ENCODE measurements at regions not wholly inside any gene's neighbourhood (a gene's known extent, or its start where the extent isn't known, plus 50 kb on each side); places are given as distances from the start of the nearest gene placed in this dataset.
A peak's percentile ranks its signal among the peaks of the same experiment; 100 is the strongest.

DNA sequence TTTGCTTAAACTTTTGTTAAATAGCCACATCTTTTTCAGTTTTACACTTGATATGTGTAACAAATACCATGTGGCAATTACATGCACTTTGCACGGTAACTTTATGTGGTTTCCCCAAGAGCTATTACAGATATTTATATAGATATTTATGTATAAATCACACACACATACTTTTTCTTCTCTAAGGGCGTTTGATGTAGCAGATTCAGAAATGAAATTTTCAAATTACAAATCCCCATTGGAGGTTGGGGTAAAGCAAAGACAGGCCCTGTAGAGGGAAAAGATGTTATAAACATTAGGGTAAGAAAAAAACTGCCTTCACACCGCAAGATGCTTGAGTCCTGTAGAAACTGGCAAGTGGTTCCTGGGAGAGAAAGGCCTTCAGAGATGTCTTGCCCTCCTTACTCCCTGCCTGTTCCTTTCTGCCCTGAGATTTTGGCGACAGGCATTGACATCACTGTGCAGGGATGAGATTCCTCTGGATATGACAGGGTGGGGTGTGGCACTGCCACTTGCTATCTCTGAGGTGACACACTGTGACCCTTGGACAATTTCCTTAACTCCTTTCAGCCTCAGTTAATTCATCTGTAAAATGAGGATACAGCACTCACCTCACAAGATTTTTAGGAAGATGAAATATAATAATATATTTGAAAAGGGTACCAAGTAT is 177.9 kb upstream of the TUT7 start:
- no peaks in the 10 kb centered on the region for H3K79me1 ChIP-seq (ENCODE audit: low read depth in 1 of 2, low read length in 2 of 2)
- no peak overlapping the region for H2BK120ac ChIP-seq (ENCODE audit: low read depth, low read length)
- H3K36me3 ChIP-seq (ENCODE audit: control insufficient read depth, insufficient read depth, low read length): no peaks in the 10 kb centered on the region
- no peak for ATAC-seq (ENCODE audit: low read depth)
- peaks cover 7% of the 10 kb centered on the region; the same call in 1 of the 2 replicates for H3K4me1 ChIP-seq (ENCODE audit: control insufficient read depth, insufficient read depth, low read length)
- H3K27me3 ChIP-seq (ENCODE audit: control insufficient read depth, insufficient read depth, low read length): no peaks in the 10 kb centered on the region
- H3K4me3 ChIP-seq (ENCODE audit: insufficient read depth, low read depth, low read length): no peak overlapping the region
- no peak overlapping the region for H2AK9ac ChIP-seq (replicated peaks; ENCODE audit: low read depth, low read length, poor library complexity)
- peak overlapping the region; percentile 7; the same call in 1 of the 2 replicates for H3K27ac ChIP-seq (ENCODE audit: insufficient read depth, low read length)
- H3K23ac ChIP-seq (ENCODE audit: low read depth, low read length): no peak overlapping the region
- no TSS peak for BruUV-seq (replicated peaks)
- intact Hi-C loops (cut with micrococcal nuclease) (no loop called here), dilution Hi-C loops (cut with HindIII; ENCODE audit: low sequenced_read_pairs, unreplicated experiment) (no loop called here), in situ Hi-C loops (cut with MboI; ENCODE audit: low sequenced_read_pairs) (no loop called here)
- no peak for DNase-seq
- H3K14ac ChIP-seq (replicated peaks; ENCODE audit: low read depth, low read length): no peak overlapping the region
- no peak overlapping the region for H2BK15ac ChIP-seq (ENCODE audit: low read depth, low read length)
- POLR2A ChIA-PET (ENCODE audit: unreplicated experiment): no interaction called here
- no peak overlapping the region for H3K56ac ChIP-seq (ENCODE audit: extremely low read depth, insufficient read depth, low read length)
- CTCF ChIA-PET: no interaction called here
- H3K9ac ChIP-seq (ENCODE audit: low read depth, low read length): no peak overlapping the region
- 0 out of 2 replicates have a peak, but pooled peaks cover 3% of the 10 kb centered on the region for H3K9me1 ChIP-seq (ENCODE audit: insufficient read depth, low read length)
- WGBS, 2 experiments (ENCODE audit: extremely low coverage in 2 of 2, insufficient read length in 1 of 2): no CpG with 5 or more reads among the region's 4 CpGs
- no peaks in the 10 kb centered on the region for H4K20me1 ChIP-seq (ENCODE audit: insufficient read depth, low read length)
- no peak overlapping the region for H4K8ac ChIP-seq (ENCODE audit: low read depth in 2 of 2, low read length in 2 of 2)
- no peak overlapping the region; the same call in 1 of the 2 replicates for H2BK20ac ChIP-seq (ENCODE audit: low read depth, low read length)
- H3K4ac ChIP-seq (ENCODE audit: low read depth, low read length): no peak overlapping the region
- no peak overlapping the region for H2AFZ ChIP-seq (replicated peaks; ENCODE audit: low read length, poor library complexity)
- peaks cover 2% of the 10 kb centered on the region; the same call in 1 of the 2 replicates for H3K9me3 ChIP-seq (ENCODE audit: control insufficient read depth, insufficient read depth, low read length)
- TF ChIP-seq, protein P1, sequence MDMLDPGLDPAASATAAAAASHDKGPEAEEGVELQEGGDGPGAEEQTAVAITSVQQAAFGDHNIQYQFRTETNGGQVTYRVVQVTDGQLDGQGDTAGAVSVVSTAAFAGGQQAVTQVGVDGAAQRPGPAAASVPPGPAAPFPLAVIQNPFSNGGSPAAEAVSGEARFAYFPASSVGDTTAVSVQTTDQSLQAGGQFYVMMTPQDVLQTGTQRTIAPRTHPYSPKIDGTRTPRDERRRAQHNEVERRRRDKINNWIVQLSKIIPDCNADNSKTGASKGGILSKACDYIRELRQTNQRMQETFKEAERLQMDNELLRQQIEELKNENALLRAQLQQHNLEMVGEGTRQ (IDR thresholded peaks at IDR 0.05; ENCODE audit: low read depth, low read length): no peak
- TF ChIP-seq RAD21 (IDR thresholded peaks at IDR 0.05; ENCODE audit: low read length) (no peak), CEBPB (IDR thresholded peaks at IDR 0.05; ENCODE audit: low read depth, low read length) (no peak), CHD1 (IDR thresholded peaks at IDR 0.05; ENCODE audit: low read depth, low read length) (no peak), RFX5 (IDR thresholded peaks at IDR 0.05; ENCODE audit: low read depth, low read length) (no peak), MAFK (IDR thresholded peaks at IDR 0.05; ENCODE audit: low read depth, low read length) (no peak), BHLHE40 (IDR thresholded peaks at IDR 0.05; ENCODE audit: low read depth, low read length) (no peak), POLR2A (IDR thresholded peaks at IDR 0.05; ENCODE audit: low read depth, low read length) (no peak)
- H4K91ac ChIP-seq (ENCODE audit: insufficient read depth, low read depth, low read length): no peak overlapping the region
- peak overlapping the region; percentile 13; the same call in 1 of the 2 replicates for H3K18ac ChIP-seq (ENCODE audit: low read depth, low read length)
- no peak overlapping the region for H2BK5ac ChIP-seq (ENCODE audit: low read depth, low read length, poor library complexity, severe bottlenecking)
- H3K4me2 ChIP-seq (ENCODE audit: low read depth, low read length): no peak overlapping the region
- H2AK5ac ChIP-seq (ENCODE audit: low read depth, low read length): 0 out of 2 replicates have a peak overlapping the region, but pooled peaks have one; percentile 4
- H4K5ac ChIP-seq (ENCODE audit: low read depth, low read length): peak overlapping the region; percentile 10; the same call in 1 of the 2 replicates
